Activated T-helper 1 cell treated with anti-CD3 and anti-CD28 coated beads, Interleukin-2, amount 50 U/mL, for 16 hours (primary cell): ENCODE measurements at regions not wholly inside any gene's neighbourhood (a gene's known extent, or its start where the extent isn't known, plus 50 kb on each side); places are given as distances from the start of the nearest gene placed in this dataset.

Experiments
- DNase-seq, 2 donors: peaks; one replicate each; pipeline ENCODE4 v3.0.0-alpha.2; 2020; ENCODE audit warnings: low read depth in 1 of 2, low spot score in 1 of 2

- no peak for DNase-seq
Observed at GRCh38 chr7:130960208-130960988, 226.4 kb upstream of the KLF14 start.

GRCh38 chr7:130961128-130961601 lies 227.2 kb upstream of the KLF14 start:
- DNase-seq, result peak in 1 of 2 donors; percentile 74

GRCh38 chr7:130962109-130962508 lies 228.1 kb upstream of the KLF14 start:
- DNase-seq, result no peak

- DNase-seq, result no peak
Observed at GRCh38 chr7:130963339-130963738, 229.3 kb upstream of the KLF14 start.

- DNase-seq, result no peak
Observed at GRCh38 chr7:130965515-130965914, 231.5 kb upstream of the KLF14 start.

- no peak for DNase-seq
Observed at GRCh38 chr7:130966246-130967009, 232.4 kb upstream of the KLF14 start.

- no peak for DNase-seq
Observed at GRCh38 chr7:130970196-130970595, 236.2 kb upstream of the KLF14 start.

GRCh38 chr7:130970696-130971095 lies 236.7 kb upstream of the KLF14 start:
- DNase-seq, result no peak

- no peak for DNase-seq
Observed at GRCh38 chr7:130971297-130971696, 237.3 kb upstream of the KLF14 start.

- DNase-seq, result no peak
Observed at GRCh38 chr7:130972201-130972600, 238.2 kb upstream of the KLF14 start.

- DNase-seq, result no peak
Observed at GRCh38 chr7:130973637-130974036, 239.6 kb upstream of the KLF14 start.

GRCh38 chr7:130974169-130974568 lies 240.2 kb upstream of the KLF14 start:
- DNase-seq, result no peak

- no peak for DNase-seq
Observed at GRCh38 chr7:130974794-130975193, 240.8 kb upstream of the KLF14 start.

- no peak for DNase-seq
Observed at GRCh38 chr7:130975731-130976130, 241.7 kb upstream of the KLF14 start.

- no peak for DNase-seq
Observed at GRCh38 chr7:130982160-130982638, 248.2 kb upstream of the KLF14 start.

GRCh38 chr7:130982651-130983050 lies 248.6 kb upstream of the KLF14 start:
- DNase-seq, result no peak

- DNase-seq, result no peak
Observed at GRCh38 chr7:130985361-130985760, 251.4 kb upstream of the KLF14 start.

GRCh38 chr7:130986261-130986690 lies 252.3 kb upstream of the KLF14 start:
- DNase-seq, result no peak

GRCh38 chr7:130987092-130987491 lies 253.1 kb upstream of the KLF14 start:
- DNase-seq, result no peak

GRCh38 chr7:130988443-130988842 lies 254.4 kb upstream of the KLF14 start:
- no peak for DNase-seq

GRCh38 chr7:130989101-130989795 lies 255.2 kb upstream of the KLF14 start:
- no peak for DNase-seq
